OCI-LY7 (cell line): ENCODE measurements at regions not wholly inside any gene's neighbourhood (a gene's known extent, or its start where the extent isn't known, plus 50 kb on each side); places are given as distances from the start of the nearest gene placed in this dataset.

ENCODE experiments used
- BruUV-seq: library from RNA; stranded (reverse); fragments of 400-500 nt; replicated peaks from 2 replicates; lab custom pipeline; 2021; lab: Mats Ljungman, UMichigan
- CTCF ChIA-PET: fragments of 300-600 bp; sonication (Branson Sonifier 250); formaldehyde crosslinking; loops from one replicate; lab custom pipeline; 2022; ENCODE audit warnings: antibody characterized with exemption; ENCODE audit not compliant: unreplicated experiment; lab: Charles Lee
- POLR2A ChIA-PET: fragments of 300-600 bp; sonication (Branson Sonifier 250); formaldehyde crosslinking; loops from one replicate; lab custom pipeline; 2022; ENCODE audit warnings: antibody characterized with exemption; lab: Charles Lee
- DNase-seq: peaks from one replicate; pipeline ENCODE4 v3.0.0-alpha.2; 2015; ENCODE audit warnings: low spot score
- H2AFZ ChIP-seq: fragments of 200-600 bp; sonication (generic), shearing (Covaris generic); 2 replicates; pipeline ENCODE4 v1.6.1; 2014; ENCODE audit warnings: mild to moderate bottlenecking, antibody characterized with exemption, low read length, moderate library complexity
- H3K27ac ChIP-seq: fragments of 200-600 bp; sonication (generic); 2 replicates; pipeline ENCODE4 v1.5.1; 2014; ENCODE audit warnings: mixed run types, low read depth, mild to moderate bottlenecking, moderate library complexity, low read length, inconsistent platforms; ENCODE audit not compliant: poor library complexity, severe bottlenecking
- H3K36me3 ChIP-seq: fragments of 200-600 bp; sonication (generic); 2 replicates; pipeline ENCODE4 v1.6.1; 2014; ENCODE audit warnings: mild to moderate bottlenecking, antibody characterized with exemption, low read length, moderate library complexity, mixed read lengths; ENCODE audit not compliant: insufficient read depth
- H3K4me1 ChIP-seq: fragments of 200-600 bp; sonication (generic); 2 replicates; pipeline ENCODE4 v1.5.1; 2014; ENCODE audit warnings: mild to moderate bottlenecking, low read length; ENCODE audit not compliant: insufficient read depth, poor library complexity, severe bottlenecking
- H3K4me2 ChIP-seq: fragments of 200-600 bp; sonication (generic); 2 replicates; pipeline ENCODE4 v1.6.1; 2014; ENCODE audit warnings: mild to moderate bottlenecking, low read length
- H3K4me3 ChIP-seq: fragments of 200-600 bp; sonication (generic); 2 replicates; pipeline ENCODE4 v1.5.1; 2014; ENCODE audit warnings: mild to moderate bottlenecking, low read depth, low read length; ENCODE audit not compliant: poor library complexity, severe bottlenecking
- H3K79me2 ChIP-seq: fragments of 200-600 bp; sonication (generic); 2 replicates; pipeline ENCODE4 v1.6.1; 2016; ENCODE audit warnings: low read depth, mild to moderate bottlenecking, low read length, moderate library complexity, mixed read lengths; ENCODE audit not compliant: insufficient read depth
- H3K9me2 ChIP-seq: fragments of 200-600 bp; sonication (generic); 2 replicates; pipeline ENCODE4 v1.6.1; 2016; ENCODE audit warnings: mild to moderate bottlenecking, low read length, mixed read lengths; ENCODE audit not compliant: insufficient read depth
- H3K9me3 ChIP-seq: fragments of 200-600 bp; sonication (generic); 2 replicates; pipeline ENCODE4 v1.6.1; 2014; ENCODE audit warnings: mild to moderate bottlenecking, mixed run types, low read length, mixed read lengths
- H4K20me1 ChIP-seq: fragments of 200-600 bp; sonication (generic); 2 replicates; pipeline ENCODE4 v1.6.1; 2014; ENCODE audit warnings: mild to moderate bottlenecking, antibody characterized with exemption, low read length, moderate library complexity, mixed read lengths; ENCODE audit not compliant: insufficient read depth
- CTCF ChIP-seq: fragments of 200-600 bp; sonication (generic); conservative IDR thresholded peaks from 2 replicates; pipeline ENCODE4 v1.5.1; 2014; ENCODE audit warnings: mild to moderate bottlenecking, antibody characterized with exemption, low read length, moderate library complexity, mixed read lengths
- EZH2phosphoT487 ChIP-seq: fragments of 200-600 bp; sonication (generic); IDR thresholded peaks from 2 replicates; pipeline ENCODE4 v1.6.1; 2018; ENCODE audit warnings: low read depth, borderline replicate concordance, mild to moderate bottlenecking, mixed run types, antibody characterized with exemption, low read length, moderate library complexity, mixed read lengths
- intact Hi-C: fragments of 100-400 bp; cut with micrococcal nuclease; formaldehyde crosslinking; loops from one replicate; pipeline ENCODE4 v1.10.0; 2022; ENCODE audit not compliant: unreplicated experiment

GRCh38 chr4:18695733-18696527 is 674.4 kb upstream of the LCORL start:
- no peak overlapping the region for H3K27ac ChIP-seq
- peak; percentile 46 for TF ChIP-seq CTCF
- TF ChIP-seq EZH2phosphoT487 = no peak
- no peaks in the 10 kb centered on the region for H4K20me1 ChIP-seq
- H3K4me1 ChIP-seq = peaks cover 32% of the 10 kb centered on the region
- no peaks in the 10 kb centered on the region for H3K79me2 ChIP-seq
- no peak overlapping the region for H3K4me2 ChIP-seq
- no TSS peak for BruUV-seq
- H3K9me3 ChIP-seq = no peaks in the 10 kb centered on the region
- no peaks in the 10 kb centered on the region for H3K9me2 ChIP-seq
- no peak overlapping the region for H2AFZ ChIP-seq
- POLR2A ChIA-PET = no interaction called here
- peak; percentile 14 for DNase-seq
- H3K4me3 ChIP-seq = no peak overlapping the region
- H3K36me3 ChIP-seq = no peaks in the 10 kb centered on the region
- CTCF ChIA-PET = interaction anchor here (0.6 kb wide), 1 partner anchor 43 kb away, joined by 3 read pairs; no protein-coding TSS in a partner anchor
- intact Hi-C loops = no loop called here

GRCh38 chr4:18691431-18692200 is 670.1 kb upstream of the LCORL start:
- BruUV-seq = no TSS peak
- CTCF ChIA-PET = no interaction called here

More at GRCh38 chr4:18691431-18692200, 670.1 kb upstream of the LCORL start:
- peak; percentile 58 for TF ChIP-seq CTCF
- no peak for TF ChIP-seq EZH2phosphoT487
- Histone ChIP-seq H3K9me3 (no peaks in the 10 kb centered on the region), H4K20me1 (no peaks in the 10 kb centered on the region), H3K36me3 (no peaks in the 10 kb centered on the region), H2AFZ (peak overlapping the region; percentile 98), H3K4me3 (peak overlapping the region; percentile 17), H3K27ac (no peak overlapping the region), H3K4me1 (peaks cover 29% of the 10 kb centered on the region), H3K9me2 (no peaks in the 10 kb centered on the region), H3K79me2 (no peaks in the 10 kb centered on the region), H3K4me2 (peak overlapping the region; percentile 45)
- POLR2A ChIA-PET = interaction anchor here (0.7 to 1.1 kb wide), 4 partner anchors 11 to 1119 kb away, joined by 3 read pairs; no protein-coding TSS in a partner anchor
- DNase-seq = peak; percentile 21
- intact Hi-C loops = loop anchor here (5.0 kb wide), 1 partner anchor 1556 kb away; no protein-coding TSS in a partner anchor
